ENCODE measurements at regions not wholly inside any gene's neighbourhood (a gene's known extent, or its start where the extent isn't known, plus 50 kb on each side); places are given as distances from the start of the nearest gene placed in this dataset.

DNA sequence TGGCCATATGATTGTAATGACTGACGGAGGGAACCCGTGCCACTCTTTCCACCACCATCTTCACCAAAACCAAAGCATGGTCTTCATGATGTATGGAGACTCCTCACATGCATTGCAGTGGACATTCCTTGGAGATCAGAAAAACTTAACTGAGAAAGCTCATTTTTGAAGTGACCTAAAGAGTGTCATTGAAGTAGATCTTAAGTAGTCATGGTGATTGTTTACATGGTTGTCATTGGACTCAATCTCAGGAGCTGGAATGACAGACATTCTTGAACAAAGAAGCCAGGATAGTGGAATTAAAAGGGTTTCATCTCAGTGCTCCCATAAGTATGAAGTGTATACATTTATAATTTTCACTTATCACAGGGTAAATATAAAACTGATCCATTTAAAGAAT lies 236.7 kb upstream of the IPO5 start:
- H3K4me1 ChIP-seq: no peaks in the 10 kb centered on the region

DNA sequence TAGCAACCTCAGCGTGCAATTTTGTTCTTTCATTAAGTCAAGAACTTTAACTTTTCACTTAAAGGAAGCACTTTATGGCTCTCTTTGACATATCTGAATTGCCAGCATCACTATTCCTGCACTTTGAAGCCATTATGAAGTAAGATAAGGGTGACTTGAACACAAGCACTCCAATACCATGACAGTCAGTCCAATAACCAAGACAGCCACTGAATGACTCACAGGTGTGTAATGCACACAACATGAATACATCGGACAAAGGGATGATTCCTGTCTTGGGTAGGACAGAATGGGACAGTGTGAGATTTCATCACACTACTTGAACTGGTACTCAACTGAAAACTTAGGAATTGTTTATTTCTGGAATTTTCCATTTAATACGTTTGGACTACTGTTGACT lies 233.7 kb upstream of the IPO5 start:
- WGBS (ENCODE audit: missing lambda C conversion rate): 47% methylated on average over 3 of the region's 3 CpGs
- ATAC-seq: no peak

More for the DNA sequence above, 236.7 kb upstream of the IPO5 start:
- Histone ChIP-seq H3K4me3 (no peak overlapping the region), H3K27ac (no peak overlapping the region), H3K4me2 (no peak overlapping the region), H3K9me3 (no peaks in the 10 kb centered on the region)
- no peak for DNase-seq (ENCODE audit: low read depth in 1 of 2, low spot score in 1 of 2)
- no peak for ATAC-seq
- POLR2A ChIA-PET: no interaction called here
- CTCF ChIA-PET: no interaction called here
- FAIRE-seq: no peak
- no peak for TF ChIP-seq RNF2 (IDR thresholded peaks at IDR 0.05; ENCODE audit: borderline replicate concordance, low read depth)
- TF ChIP-seq, protein P1, sequence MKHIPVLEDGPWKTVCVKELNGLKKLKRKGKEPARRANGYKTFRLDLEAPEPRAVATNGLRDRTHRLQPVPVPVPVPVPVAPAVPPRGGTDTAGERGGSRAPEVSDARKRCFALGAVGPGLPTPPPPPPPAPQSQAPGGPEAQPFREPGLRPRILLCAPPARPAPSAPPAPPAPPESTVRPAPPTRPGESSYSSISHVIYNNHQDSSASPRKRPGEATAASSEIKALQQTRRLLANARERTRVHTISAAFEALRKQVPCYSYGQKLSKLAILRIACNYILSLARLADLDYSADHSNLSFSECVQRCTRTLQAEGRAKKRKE (CRISPR knock-in tag; IDR thresholded peaks at IDR 0.05; ENCODE audit: low read depth): no peak
- no peak for TF ChIP-seq FOSL2 (IDR thresholded peaks at IDR 0.05)
- no peak for TF ChIP-seq FOSL2 (CRISPR knock-in tag; IDR thresholded peaks at IDR 0.05)
- no peak for TF ChIP-seq CHD4 (IDR thresholded peaks at IDR 0.05; ENCODE audit: borderline replicate concordance)
- TF ChIP-seq RARB (CRISPR knock-in tag; IDR thresholded peaks at IDR 0.05): no peak
- no peak for TF ChIP-seq ZFP36 (IDR thresholded peaks at IDR 0.05; ENCODE audit: borderline replicate concordance, partially characterized antibody)
- TF ChIP-seq SREBF2 (IDR thresholded peaks at IDR 0.05): no peak
- TF ChIP-seq, protein P2, sequence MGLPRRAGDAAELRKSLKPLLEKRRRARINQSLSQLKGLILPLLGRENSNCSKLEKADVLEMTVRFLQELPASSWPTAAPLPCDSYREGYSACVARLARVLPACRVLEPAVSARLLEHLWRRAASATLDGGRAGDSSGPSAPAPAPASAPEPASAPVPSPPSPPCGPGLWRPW (IDR thresholded peaks at IDR 0.05): no peak
- no peak for TF ChIP-seq ZNF302 (CRISPR knock-in tag; IDR thresholded peaks at IDR 0.05)
- TF ChIP-seq FOSB (CRISPR knock-in tag; IDR thresholded peaks at IDR 0.05): no peak
- no peak for TF ChIP-seq HOXB5 (CRISPR knock-in tag; IDR thresholded peaks at IDR 0.05)
- no peak for TF ChIP-seq EHMT2 (IDR thresholded peaks at IDR 0.05; ENCODE audit: low read depth)
- TF ChIP-seq BHLHE40 (IDR thresholded peaks at IDR 0.05; ENCODE audit: low read depth, low read length): no peak
- no peak for TF ChIP-seq ZSCAN20 (CRISPR knock-in tag; IDR thresholded peaks at IDR 0.05)
- TF ChIP-seq HDAC2 (IDR thresholded peaks at IDR 0.05): no peak
- TF ChIP-seq HEYL (CRISPR knock-in tag; IDR thresholded peaks at IDR 0.05): no peak
- no peak for TF ChIP-seq KDM5A (IDR thresholded peaks at IDR 0.05)
- 85% methylated on average over 2 of the region's 2 CpGs for WGBS (ENCODE audit: missing lambda C conversion rate)

DNA sequence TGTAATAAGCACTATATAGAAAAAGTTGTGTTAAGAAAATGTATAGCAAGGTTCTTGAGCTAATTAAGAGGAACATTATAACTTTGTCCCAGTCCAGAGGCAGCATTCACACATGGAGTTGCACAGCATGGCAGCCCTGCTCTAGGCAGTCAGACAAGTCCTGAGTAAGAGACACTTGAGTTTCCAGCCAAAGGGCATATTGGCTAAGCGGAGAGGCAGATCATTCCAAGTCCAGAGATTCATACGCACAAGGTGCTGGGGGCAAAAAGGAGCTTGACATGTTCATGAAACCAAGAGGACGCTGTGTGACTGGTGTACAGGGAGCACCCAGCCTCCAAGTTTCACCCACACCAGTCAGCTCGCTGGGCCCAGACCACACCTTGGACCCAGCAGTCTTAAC lies 232.6 kb upstream of the IPO5 start:
- Histone ChIP-seq H3K27ac (no peak overlapping the region), H3K4me3 (no peak overlapping the region), H3K9me3 (no peaks in the 10 kb centered on the region), H3K4me2 (no peak overlapping the region), H3K4me1 (no peaks in the 10 kb centered on the region)
- 59% methylated on average over 4 of the region's 4 CpGs for WGBS (ENCODE audit: missing lambda C conversion rate)
- POLR2A ChIA-PET: no interaction called here
- DNase-seq (ENCODE audit: low read depth in 1 of 2, low spot score in 1 of 2) (no peak), ATAC-seq (no peak), FAIRE-seq (no peak)
- CTCF ChIA-PET: no interaction called here
- TF ChIP-seq KDM1A (IDR thresholded peaks at IDR 0.05; ENCODE audit: low read depth) (no peak), POLR2AphosphoS2 (conservative IDR thresholded peaks at IDR 0.05; ENCODE audit: low read length) (no peak), JUNB (IDR thresholded peaks at IDR 0.05) (no peak), MAFK (IDR thresholded peaks at IDR 0.05; ENCODE audit: partially characterized antibody) (no peak), KDM5A (IDR thresholded peaks at IDR 0.05) (no peak), RFX5 (IDR thresholded peaks at IDR 0.05) (no peak), ZFP36 (IDR thresholded peaks at IDR 0.05; ENCODE audit: borderline replicate concordance, partially characterized antibody) (no peak), TP53 (CRISPR knock-in tag; IDR thresholded peaks at IDR 0.05) (no peak), POLR2A (IDR thresholded peaks at IDR 0.05; ENCODE audit: low read length) (no peak), HOXB13 (CRISPR knock-in tag; IDR thresholded peaks at IDR 0.05; ENCODE audit: low read depth) (no peak), RAD21 (conservative IDR thresholded peaks at IDR 0.05 in 1 of 2, IDR thresholded peaks at IDR 0.05 in 1 of 2) (no peak), ZC3H11A (IDR thresholded peaks at IDR 0.05) (no peak), SMC3 (IDR thresholded peaks at IDR 0.05) (no peak)
- TF ChIP-seq, protein P3, sequence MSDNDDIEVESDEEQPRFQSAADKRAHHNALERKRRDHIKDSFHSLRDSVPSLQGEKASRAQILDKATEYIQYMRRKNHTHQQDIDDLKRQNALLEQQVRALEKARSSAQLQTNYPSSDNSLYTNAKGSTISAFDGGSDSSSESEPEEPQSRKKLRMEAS (IDR thresholded peaks at IDR 0.05): no peak
- TF ChIP-seq, protein P4, sequence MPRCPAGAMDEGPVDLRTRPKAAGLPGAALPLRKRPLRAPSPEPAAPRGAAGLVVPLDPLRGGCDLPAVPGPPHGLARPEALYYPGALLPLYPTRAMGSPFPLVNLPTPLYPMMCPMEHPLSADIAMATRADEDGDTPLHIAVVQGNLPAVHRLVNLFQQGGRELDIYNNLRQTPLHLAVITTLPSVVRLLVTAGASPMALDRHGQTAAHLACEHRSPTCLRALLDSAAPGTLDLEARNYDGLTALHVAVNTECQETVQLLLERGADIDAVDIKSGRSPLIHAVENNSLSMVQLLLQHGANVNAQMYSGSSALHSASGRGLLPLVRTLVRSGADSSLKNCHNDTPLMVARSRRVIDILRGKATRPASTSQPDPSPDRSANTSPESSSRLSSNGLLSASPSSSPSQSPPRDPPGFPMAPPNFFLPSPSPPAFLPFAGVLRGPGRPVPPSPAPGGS (IDR thresholded peaks at IDR 0.05): no peak
- TF ChIP-seq, protein P5, sequence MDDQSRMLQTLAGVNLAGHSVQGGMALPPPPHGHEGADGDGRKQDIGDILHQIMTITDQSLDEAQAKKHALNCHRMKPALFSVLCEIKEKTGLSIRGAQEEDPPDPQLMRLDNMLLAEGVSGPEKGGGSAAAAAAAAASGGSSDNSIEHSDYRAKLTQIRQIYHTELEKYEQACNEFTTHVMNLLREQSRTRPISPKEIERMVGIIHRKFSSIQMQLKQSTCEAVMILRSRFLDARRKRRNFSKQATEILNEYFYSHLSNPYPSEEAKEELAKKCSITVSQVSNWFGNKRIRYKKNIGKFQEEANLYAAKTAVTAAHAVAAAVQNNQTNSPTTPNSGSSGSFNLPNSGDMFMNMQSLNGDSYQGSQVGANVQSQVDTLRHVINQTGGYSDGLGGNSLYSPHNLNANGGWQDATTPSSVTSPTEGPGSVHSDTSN (IDR thresholded peaks at IDR 0.05): no peak
- TF ChIP-seq, protein P6, sequence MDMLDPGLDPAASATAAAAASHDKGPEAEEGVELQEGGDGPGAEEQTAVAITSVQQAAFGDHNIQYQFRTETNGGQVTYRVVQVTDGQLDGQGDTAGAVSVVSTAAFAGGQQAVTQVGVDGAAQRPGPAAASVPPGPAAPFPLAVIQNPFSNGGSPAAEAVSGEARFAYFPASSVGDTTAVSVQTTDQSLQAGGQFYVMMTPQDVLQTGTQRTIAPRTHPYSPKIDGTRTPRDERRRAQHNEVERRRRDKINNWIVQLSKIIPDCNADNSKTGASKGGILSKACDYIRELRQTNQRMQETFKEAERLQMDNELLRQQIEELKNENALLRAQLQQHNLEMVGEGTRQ (IDR thresholded peaks at IDR 0.05): no peak

More for the DNA sequence above, 233.7 kb upstream of the IPO5 start:
- FAIRE-seq: no peak
- H3K4me1 ChIP-seq: no peaks in the 10 kb centered on the region
- no peaks in the 10 kb centered on the region for H3K9me3 ChIP-seq
- no peak for TF ChIP-seq KDM5A (IDR thresholded peaks at IDR 0.05)
- no peak overlapping the region for H3K4me3 ChIP-seq
- H3K27ac ChIP-seq: no peak overlapping the region
- H3K4me2 ChIP-seq: no peak overlapping the region
- ChIA-PET POLR2A (no interaction called here), CTCF (no interaction called here)
- peak in 1 of 2 experiments; percentile 11 for DNase-seq (ENCODE audit: low read depth in 1 of 2, low spot score in 1 of 2)

Data from A549 (cell line).